IMR-90 (cell line): ENCODE measurements at regions not wholly inside any gene's neighbourhood (a gene's known extent, or its start where the extent isn't known, plus 50 kb on each side); places are given as distances from the start of the nearest gene placed in this dataset.

Source experiments
- ATAC-seq: fragments of 200-7000 bp; cut with Tn5 transposase; 2 replicates; pipeline ENCODE4 v1.9.1; 2020; ENCODE audit warnings: low read depth, mild to moderate bottlenecking, moderate library complexity
- BruUV-seq: library from RNA; stranded (reverse); fragments of 400-500 nt; replicated peaks from 2 replicates; lab custom pipeline; 2021; lab: Mats Ljungman, UMichigan
- CTCF ChIA-PET: fragments of 300-600 bp; formaldehyde crosslinking; extraction: SDS; loops from one replicate; lab custom pipeline; 2021; ENCODE audit warnings: antibody characterized with exemption; lab: Yijun Ruan, JAX
- POLR2A ChIA-PET: fragments of 300-600 bp; sonication (Branson Sonifier 250); formaldehyde crosslinking; loops from one replicate; lab custom pipeline; 2022; ENCODE audit warnings: antibody characterized with exemption; ENCODE audit not compliant: unreplicated experiment; lab: Charles Lee
- DNase-seq: peaks from one replicate; pipeline ENCODE4 v3.0.0; 2013
- H2AFZ ChIP-seq: replicated peaks from 2 replicates; pipeline ENCODE3; 2013; ENCODE audit warnings: low read length, mild to moderate bottlenecking; ENCODE audit not compliant: poor library complexity
- H2AK5ac ChIP-seq: 2 replicates; pipeline ENCODE4 v1.6.1; 2013; ENCODE audit warnings: low read depth, low read length, inconsistent platforms
- H2AK9ac ChIP-seq: replicated peaks from 2 replicates; pipeline ENCODE3; 2013; ENCODE audit warnings: mild to moderate bottlenecking, low read depth, low read length, moderate library complexity; ENCODE audit not compliant: poor library complexity
- H2BK120ac ChIP-seq: 2 replicates; pipeline ENCODE4 v1.6.1; 2013; ENCODE audit warnings: low read depth, low read length, inconsistent platforms
- H2BK15ac ChIP-seq: 3 replicates; pipeline ENCODE4 v1.6.1; 2013; ENCODE audit warnings: low read depth, low read length, inconsistent platforms
- H2BK20ac ChIP-seq: 2 replicates; pipeline ENCODE4 v1.6.1; 2013; ENCODE audit warnings: low read depth, mild to moderate bottlenecking, inconsistent platforms, low read length, moderate library complexity
- H2BK5ac ChIP-seq: 2 replicates; pipeline ENCODE4 v1.6.1; 2013; ENCODE audit warnings: mild to moderate bottlenecking, low read depth, low read length, inconsistent platforms; ENCODE audit not compliant: poor library complexity, severe bottlenecking
- H3K14ac ChIP-seq: replicated peaks from 2 replicates; pipeline ENCODE4 v1.6.1; 2013; ENCODE audit warnings: low read depth, low read length, inconsistent platforms
- H3K18ac ChIP-seq: 2 replicates; pipeline ENCODE4 v1.6.1; 2013; ENCODE audit warnings: low read depth, low read length, control low read depth
- H3K23ac ChIP-seq: 2 replicates; pipeline ENCODE4 v1.6.1; 2013; ENCODE audit warnings: low read depth, low read length, inconsistent platforms
- H3K27ac ChIP-seq: 2 replicates; pipeline ENCODE4 v1.5.1; 2013; ENCODE audit warnings: mild to moderate bottlenecking, control low read depth, low read length; ENCODE audit not compliant: insufficient read depth
- H3K27me3 ChIP-seq: 2 replicates; pipeline ENCODE4 v1.6.1; 2013; ENCODE audit warnings: low read length; ENCODE audit not compliant: control insufficient read depth, insufficient read depth
- H3K36me3 ChIP-seq: 2 replicates; pipeline ENCODE4 v1.6.1; 2013; ENCODE audit warnings: low read length, mixed read lengths; ENCODE audit not compliant: control insufficient read depth, insufficient read depth
- H3K4ac ChIP-seq: 2 replicates; pipeline ENCODE4 v1.6.1; 2013; ENCODE audit warnings: low read depth, low read length, inconsistent platforms
- H3K4me1 ChIP-seq: 2 replicates; pipeline ENCODE4 v1.6.1; 2013; ENCODE audit warnings: low read length, mixed read lengths; ENCODE audit not compliant: control insufficient read depth, insufficient read depth
- H3K4me2 ChIP-seq: 2 replicates; pipeline ENCODE4 v1.6.1; 2013; ENCODE audit warnings: low read depth, mild to moderate bottlenecking, control low read depth, low read length, moderate library complexity
- H3K4me3 ChIP-seq: 2 replicates; pipeline ENCODE4 v1.5.1; 2013; ENCODE audit warnings: low read depth, mild to moderate bottlenecking, control low read depth, low read length, moderate library complexity; ENCODE audit not compliant: insufficient read depth
- H3K56ac ChIP-seq: 2 replicates; pipeline ENCODE4 v1.6.1; 2013; ENCODE audit warnings: low read length, inconsistent platforms; ENCODE audit not compliant: insufficient read depth; ENCODE audit errors: extremely low read depth
- H3K79me1 ChIP-seq, 2 experiments: 2 replicates each; pipeline ENCODE4 v1.6.1; 2013; ENCODE audit warnings: low read length in 2 of 2, inconsistent platforms in 1 of 2, low read depth in 1 of 2
- H3K9ac ChIP-seq: 2 replicates; pipeline ENCODE4 v1.6.1; 2013; ENCODE audit warnings: low read depth, low read length, control low read depth
- H3K9me1 ChIP-seq: 2 replicates; pipeline ENCODE4 v1.6.1; 2013; ENCODE audit warnings: low read length, inconsistent platforms; ENCODE audit not compliant: insufficient read depth
- H3K9me3 ChIP-seq: 2 replicates; pipeline ENCODE4 v1.6.1; 2013; ENCODE audit warnings: low read length; ENCODE audit not compliant: control insufficient read depth, insufficient read depth
- H4K20me1 ChIP-seq: 2 replicates; pipeline ENCODE4 v1.6.1; 2013; ENCODE audit warnings: low read length, inconsistent platforms; ENCODE audit not compliant: insufficient read depth
- H4K5ac ChIP-seq: 2 replicates; pipeline ENCODE4 v1.6.1; 2013; ENCODE audit warnings: mild to moderate bottlenecking, low read depth, low read length, control low read depth
- H4K8ac ChIP-seq, 2 experiments: 2 replicates each; pipeline ENCODE4 v1.6.1; 2013; ENCODE audit warnings: low read depth in 2 of 2, low read length in 2 of 2, control low read depth in 1 of 2, inconsistent platforms in 1 of 2
- H4K91ac ChIP-seq: 2 replicates; pipeline ENCODE4 v1.6.1; 2013; ENCODE audit warnings: low read depth, low read length, inconsistent platforms; ENCODE audit not compliant: insufficient read depth
- CEBPB ChIP-seq: IDR thresholded peaks from 2 replicates; pipeline ENCODE4 v1.6.1; 2012; ENCODE audit warnings: low read depth, low read length, improper control_type of control experiment
- CHD1 ChIP-seq: IDR thresholded peaks from 2 replicates; pipeline ENCODE4 v1.6.1; 2012; ENCODE audit warnings: low read depth, low read length, improper control_type of control experiment
- ELK1 ChIP-seq: fragments of 150-350 bp; IDR thresholded peaks from 2 replicates; pipeline ENCODE4 v1.6.1; 2016; ENCODE audit warnings: low read depth, mild to moderate bottlenecking, low read length, moderate library complexity, borderline replicate concordance
- MAZ ChIP-seq: IDR thresholded peaks from 2 replicates; pipeline ENCODE4 v1.6.1; 2012; ENCODE audit warnings: low read depth, mild to moderate bottlenecking, low read length, improper control_type of control experiment, moderate library complexity, borderline replicate concordance
- NFE2L2 ChIP-seq: fragments of 150-350 bp; IDR thresholded peaks from 2 replicates; pipeline ENCODE4 v1.6.1; 2016; ENCODE audit warnings: low read depth, mild to moderate bottlenecking, low read length
- POLR2A ChIP-seq: IDR thresholded peaks from 2 replicates; pipeline ENCODE4 v1.6.1; 2012; ENCODE audit warnings: mild to moderate bottlenecking, low read depth, low read length
- SMC3 ChIP-seq: fragments of 150-350 bp; IDR thresholded peaks from 2 replicates; pipeline ENCODE4 v1.6.1; 2016; ENCODE audit warnings: low read depth, mild to moderate bottlenecking, antibody characterized with exemption, low read length, moderate library complexity
- WGBS, 2 experiments: methylation state at CpG; one replicate each; pipeline versions ENCODE4 v1.1.5 to v1.1.7; 2013; ENCODE audit warnings: missing lambda C conversion rate in 2 of 2; ENCODE audit not compliant: insufficient read length in 1 of 2; ENCODE audit errors: extremely low coverage in 2 of 2; 5-methylcytosine and 5-hydroxymethylcytosine counted together
- dilution Hi-C: fragments of 300-500 bp; cut with HindIII; formaldehyde crosslinking; loops from one replicate; pipeline ENCODE4 v1.14.3; 2018; ENCODE audit warnings: low sequenced_read_pairs; ENCODE audit not compliant: unreplicated experiment
- in situ Hi-C: fragments of 300-500 bp; cut with MboI; formaldehyde crosslinking; loops from 3 replicates; pipeline ENCODE4 v1.14.3; 2019; ENCODE audit warnings: low sequenced_read_pairs, inconsistent platforms, mixed read lengths
- intact Hi-C: fragments of 100-400 bp; cut with micrococcal nuclease; formaldehyde crosslinking; loops from 2 replicates; pipeline ENCODE4 v1.10.0; 2022

GRCh38 chr2:219812672-219813071, 185.2 kb downstream of the SLC4A3 start:
- Histone ChIP-seq H3K79me1 (no peaks in the 10 kb centered on the region), H3K14ac (no peak overlapping the region), H2AFZ (no peak overlapping the region), H3K27ac (no peak overlapping the region), H2BK15ac (no peak overlapping the region), H3K4me1 (no peaks in the 10 kb centered on the region), H3K23ac (no peak overlapping the region), H3K36me3 (no peaks in the 10 kb centered on the region), H4K91ac (no peak overlapping the region), H3K4ac (no peak overlapping the region), H2AK5ac (no peak overlapping the region), H2BK5ac (no peak overlapping the region), H3K9me3 (no peaks in the 10 kb centered on the region), H3K4me2 (no peak overlapping the region), H3K9me1 (no peaks in the 10 kb centered on the region), H3K56ac (no peak overlapping the region), H2BK20ac (no peak overlapping the region), H3K18ac (no peak overlapping the region), H4K20me1 (no peaks in the 10 kb centered on the region), H3K27me3 (no peaks in the 10 kb centered on the region), H2AK9ac (no peak overlapping the region), H4K8ac (no peak overlapping the region), H4K5ac (no peak overlapping the region), H2BK120ac (no peak overlapping the region), H3K4me3 (no peak overlapping the region), H3K9ac (no peak overlapping the region)
- intact Hi-C loops (no loop called here), dilution Hi-C loops (no loop called here), in situ Hi-C loops (no loop called here)
- DNase-seq (no peak), ATAC-seq (no peak)
- CTCF ChIA-PET: no interaction called here
- TF ChIP-seq CHD1 (no peak), CEBPB (no peak), SMC3 (no peak), ELK1 (no peak), MAZ (no peak), NFE2L2 (no peak), POLR2A (no peak)
- POLR2A ChIA-PET: no interaction called here
- no CpG with 5 or more reads among the region's 2 CpGs for WGBS, 2 experiments
- no TSS peak for BruUV-seq
